HS-5 (cell line): ENCODE measurements at regions not wholly inside any gene's neighbourhood (a gene's known extent, or its start where the extent isn't known, plus 50 kb on each side); places are given as distances from the start of the nearest gene placed in this dataset.
"Not testable (repeated sequence)": the region's sequence is repeated elsewhere in the genome, so short reads cannot be mapped to it uniquely, and the experiment has no call there.

ENCODE experiments used
- DNase-seq: peaks from one replicate; pipeline ENCODE4 v3.0.0-alpha.2; 2012; ENCODE audit warnings: low read depth

GRCh38 chr10:45118929-45119328 is 118.2 kb downstream of the ZNF22 start:
- no peak for DNase-seq

DNA sequence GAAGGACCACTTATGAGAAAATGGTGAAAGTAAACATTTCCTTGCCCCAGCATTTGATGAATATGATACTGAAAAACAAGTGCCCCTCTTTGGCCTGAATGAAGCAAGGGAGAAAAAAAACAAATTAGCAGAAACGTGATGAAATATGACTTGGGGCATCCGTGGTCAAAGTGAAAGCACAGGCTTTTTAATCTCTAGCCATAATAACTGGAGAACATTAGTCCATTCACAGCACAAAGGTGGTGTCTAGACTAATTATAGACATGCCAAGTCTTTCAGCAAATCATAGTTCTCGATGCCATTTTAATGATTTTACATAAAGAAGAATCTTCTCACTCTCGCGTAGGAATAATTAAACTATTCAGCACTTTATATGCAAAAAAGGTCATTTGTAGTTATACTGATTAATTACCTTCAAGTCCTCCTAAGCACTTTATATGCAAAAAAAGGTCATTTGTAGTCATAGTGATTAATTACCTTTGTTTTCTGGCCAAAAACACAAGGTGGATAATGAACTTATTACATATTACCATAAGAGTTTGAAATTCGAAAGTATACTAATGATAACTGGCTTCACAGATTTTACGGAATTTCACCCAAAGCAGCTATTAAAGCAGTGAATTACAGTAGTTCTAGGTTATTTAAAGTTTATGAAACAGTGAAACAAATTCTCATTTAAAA is 121.6 kb downstream of the ZNF22 start:
- not testable (repeated sequence) for DNase-seq

- no peak for DNase-seq
These were observed 134.9 kb downstream of the ZNF22 start for GRCh38 chr10:45135443-45136198.

DNA sequence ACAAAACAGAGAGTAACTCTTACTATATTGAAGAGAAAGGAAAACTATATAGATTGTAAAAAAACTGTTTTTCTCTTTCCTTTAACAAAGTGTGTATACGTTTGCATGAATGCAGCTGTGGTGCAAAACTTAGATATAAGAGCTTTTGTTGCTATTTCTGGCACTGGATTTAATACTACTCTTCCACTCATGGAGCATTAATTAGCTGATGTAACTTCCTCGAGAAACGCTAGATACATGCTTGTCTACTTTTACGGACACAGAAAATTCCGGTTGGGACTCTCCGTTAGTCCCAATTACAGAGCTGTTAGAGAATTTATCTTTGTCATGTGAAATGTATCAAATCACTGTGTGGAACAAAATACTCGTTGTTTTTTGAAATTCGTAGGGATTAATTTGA is 135.5 kb downstream of the ZNF22 start:
- DNase-seq: no peak

DNA sequence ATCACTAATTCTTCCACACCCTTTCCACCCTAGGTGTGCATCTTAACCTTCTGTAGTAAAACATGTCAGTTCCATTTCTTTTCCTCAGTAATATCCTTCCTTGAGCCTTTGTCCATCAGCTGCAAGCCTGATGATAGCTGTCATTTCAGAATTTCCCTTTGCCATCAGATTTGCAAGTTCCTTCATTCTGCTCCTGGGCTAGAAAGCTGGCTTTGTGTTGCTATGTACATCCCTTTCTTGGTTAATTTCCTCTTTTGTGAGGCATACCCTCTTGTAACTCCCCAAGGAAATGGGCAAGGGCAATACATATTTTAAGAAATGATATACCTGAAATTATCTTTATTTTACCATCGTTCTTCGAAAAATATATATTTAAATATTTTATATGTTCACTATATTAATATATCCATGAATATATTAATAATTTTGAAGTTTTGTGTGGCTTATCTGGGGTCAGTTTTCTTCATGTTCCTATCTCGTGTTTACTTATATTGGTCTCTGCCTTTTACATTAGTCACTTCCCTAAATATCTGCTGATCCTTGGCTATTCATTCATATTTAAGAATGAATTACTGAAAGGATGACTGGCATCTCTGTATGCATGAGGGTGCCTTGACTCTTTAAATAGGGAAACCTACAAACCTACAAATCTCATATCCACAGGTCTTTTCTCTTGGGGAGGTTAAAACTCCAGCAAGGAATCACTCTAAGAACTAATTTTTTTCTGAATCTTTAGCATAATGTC is 143.8 kb downstream of the ZNF22 start:
- DNase-seq: no peak

DNA sequence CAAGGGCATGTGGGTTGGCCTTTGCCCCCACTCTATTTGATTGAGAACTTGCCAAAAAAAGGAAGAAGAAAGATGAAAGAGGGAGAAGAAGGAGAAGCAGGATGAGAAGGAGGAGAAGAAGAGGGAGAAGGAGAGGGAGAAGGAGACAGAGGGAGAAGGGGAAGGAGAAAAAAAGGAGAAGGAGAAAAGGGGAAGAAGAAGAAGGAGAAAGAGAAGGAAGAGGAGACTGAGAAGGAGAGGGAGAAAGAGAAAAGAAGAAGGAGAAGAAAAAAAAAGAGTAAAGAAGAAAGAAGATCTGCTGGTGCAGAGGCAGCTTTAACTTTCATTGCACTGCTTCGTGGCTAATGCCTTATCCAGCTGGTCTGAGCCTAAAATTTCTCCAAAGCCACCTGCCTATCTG is 144.4 kb downstream of the ZNF22 start:
- DNase-seq: not testable (repeated sequence)

GRCh38 chr10:45147000-45147399 is 146.3 kb downstream of the ZNF22 start:
- no peak for DNase-seq

GRCh38 chr10:45150997-45151396 is 150.3 kb downstream of the ZNF22 start:
- DNase-seq: no peak

- DNase-seq: no peak
These were observed 150.9 kb downstream of the ZNF22 start for GRCh38 chr10:45151467-45152214.

DNA sequence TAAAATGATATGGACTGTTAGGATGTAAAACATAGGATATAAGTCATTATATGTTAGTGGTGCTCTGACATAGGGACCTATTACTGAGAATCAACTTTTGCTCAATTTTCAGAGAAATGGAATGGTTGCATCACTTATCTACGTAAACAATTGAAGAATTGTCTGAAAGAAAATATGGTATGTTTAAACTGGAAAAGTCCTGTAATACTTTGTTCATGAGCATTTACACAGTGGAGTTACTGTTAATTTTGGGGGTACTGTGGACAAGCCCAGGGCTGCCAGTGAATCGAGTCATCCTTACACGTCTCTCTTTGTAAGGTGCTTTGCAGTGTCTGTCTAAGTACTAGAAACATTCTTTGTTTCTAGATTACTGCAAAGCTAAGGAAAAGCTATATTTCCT is 152.0 kb downstream of the ZNF22 start:
- no peak for DNase-seq

GRCh38 chr10:45154502-45154901 is 153.8 kb downstream of the ZNF22 start:
- DNase-seq: no peak

DNA sequence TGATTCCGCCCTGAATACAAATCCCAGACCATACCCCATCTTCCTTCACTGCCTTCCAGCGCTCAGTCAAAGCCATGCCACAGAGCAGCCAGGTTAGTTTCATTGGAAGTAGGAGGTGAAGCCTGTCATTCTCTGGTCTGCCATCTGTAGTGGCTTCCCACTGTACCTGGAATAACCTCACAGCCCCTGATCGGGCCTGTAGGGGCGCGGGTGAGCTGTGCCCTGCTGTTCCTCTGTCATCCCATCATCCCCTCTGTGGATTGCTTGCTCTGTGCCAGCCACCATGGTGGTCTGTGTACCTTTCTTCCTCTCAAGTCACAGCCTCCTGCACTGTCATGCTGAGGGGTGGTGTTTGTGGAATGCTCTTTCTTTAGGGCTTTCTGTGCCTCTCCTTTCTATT is 155.1 kb downstream of the ZNF22 start:
- DNase-seq: no peak

DNA sequence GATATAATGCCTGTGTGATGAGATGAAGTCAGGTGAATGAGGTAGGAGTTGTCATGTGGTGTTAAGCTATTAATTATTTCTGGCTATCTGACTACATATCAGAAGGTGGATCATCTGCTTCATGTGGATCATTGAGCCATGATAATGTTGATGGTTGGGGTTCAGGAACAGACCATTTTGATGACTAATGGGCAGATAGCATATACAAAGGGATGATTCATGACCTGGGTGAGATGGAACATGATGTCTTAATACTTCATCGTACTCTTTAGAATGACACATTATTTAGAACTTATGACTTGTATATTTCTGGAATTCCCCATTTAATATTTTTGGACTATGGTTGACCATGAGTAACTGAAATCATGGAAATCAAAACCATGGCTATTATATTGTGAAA is 155.1 kb downstream of the OR13A1 start:
- peak; percentile 73 for DNase-seq

DNA sequence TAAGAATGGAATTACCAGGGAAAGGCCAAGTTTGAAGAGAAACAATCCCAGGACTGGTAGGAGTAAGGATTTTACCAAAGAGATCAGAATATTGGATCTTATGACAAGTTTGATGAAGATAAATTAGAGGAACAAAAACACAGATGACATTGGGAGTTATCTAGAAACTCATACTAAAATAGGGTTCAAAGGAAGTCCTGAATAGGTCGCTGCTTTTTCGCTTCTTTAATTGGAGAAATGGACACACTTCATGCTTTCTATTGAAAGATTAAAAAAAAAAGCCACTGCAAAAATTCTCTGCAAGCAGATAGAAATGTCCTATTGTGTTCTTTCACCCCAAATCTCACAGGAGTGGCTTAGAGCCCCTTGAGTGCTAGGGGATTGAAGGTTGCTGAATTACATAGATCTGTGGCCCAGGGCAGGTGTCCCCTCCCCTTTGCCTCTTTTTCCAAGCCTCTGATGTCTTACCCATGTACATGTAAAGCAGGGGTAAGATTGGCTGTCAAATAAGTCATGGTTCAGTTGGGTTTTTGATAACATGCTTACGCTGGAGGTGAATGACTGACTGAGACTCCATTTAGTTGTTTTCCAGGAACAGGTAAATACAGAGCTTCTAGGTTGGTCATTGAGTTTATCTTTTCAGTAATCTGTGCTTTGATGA is 152.0 kb downstream of the OR13A1 start:
- DNase-seq: no peak

GRCh38 chr10:45175520-45176118 is 139.8 kb downstream of the OR13A1 start:
- DNase-seq: not testable (repeated sequence)

DNA sequence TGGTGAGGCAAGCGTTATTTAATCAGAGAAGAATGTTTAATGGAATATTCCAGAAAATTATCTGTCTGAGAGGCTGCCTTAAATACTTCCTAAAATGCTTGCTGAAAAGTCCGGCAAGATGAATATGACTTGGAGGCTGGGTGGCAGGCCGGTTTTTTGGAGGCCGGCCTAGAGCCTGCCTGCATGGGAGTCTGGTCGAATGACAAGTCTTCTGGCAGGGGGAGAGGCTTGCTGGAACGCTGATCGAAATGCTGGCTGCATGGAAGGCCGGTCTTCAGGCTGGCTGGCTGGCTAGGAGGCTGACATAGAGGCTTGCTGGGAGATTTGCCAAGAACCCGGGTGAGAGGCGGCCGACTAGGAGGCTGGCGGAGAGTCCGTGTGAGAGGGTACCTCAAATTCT is 135.7 kb downstream of the OR13A1 start:
- no peak for DNase-seq

- no peak for DNase-seq
These were observed 134.9 kb downstream of the OR13A1 start for GRCh38 chr10:45180507-45180906.

DNA sequence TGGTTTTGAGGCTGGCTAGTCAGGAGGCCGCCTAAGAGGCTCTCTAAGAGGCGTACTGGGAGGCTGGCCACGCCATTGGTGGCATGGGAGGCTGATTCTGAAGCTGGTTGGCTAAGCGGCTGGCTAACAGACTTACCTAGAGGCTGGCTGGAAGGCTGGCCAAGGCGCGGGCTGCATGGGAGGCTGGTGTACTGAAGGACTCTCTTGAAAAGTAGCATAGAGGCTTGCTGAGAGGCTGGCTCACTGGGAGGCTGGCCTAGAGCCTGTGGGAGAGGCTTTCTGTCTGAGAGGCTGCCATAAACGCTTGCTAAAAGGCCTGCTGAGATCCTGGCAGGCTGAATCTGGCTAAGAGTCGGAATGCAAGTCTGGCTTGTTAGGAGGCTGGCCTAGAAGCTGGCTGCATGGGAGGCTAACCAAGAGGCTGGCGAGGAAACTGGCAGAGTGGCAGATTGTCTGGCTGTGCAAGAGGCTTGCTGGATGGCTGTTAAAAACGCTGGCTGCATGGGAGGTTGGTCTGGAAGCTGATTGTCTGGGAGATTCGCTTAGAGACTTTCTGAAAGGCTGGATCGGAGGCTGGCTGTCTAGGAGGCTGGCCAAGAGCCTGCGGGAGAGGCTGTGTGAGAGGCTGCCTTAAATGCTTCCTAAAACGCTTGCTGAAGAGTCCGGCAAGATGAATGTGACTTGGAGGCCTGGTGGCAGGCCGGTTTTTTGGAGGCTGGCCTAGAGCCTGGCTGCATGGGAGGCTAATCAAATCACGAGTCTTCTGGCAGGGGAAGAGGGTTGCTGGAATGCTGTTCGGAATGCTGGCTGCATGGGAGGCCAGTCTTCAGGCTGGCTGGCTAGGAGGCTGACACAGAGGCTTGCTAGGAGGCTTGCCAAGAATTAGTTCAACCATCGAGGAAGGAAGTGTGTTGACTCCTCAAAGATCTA is 134.2 kb downstream of the OR13A1 start:
- DNase-seq: no peak

- DNase-seq: no peak
These were observed 132.2 kb downstream of the OR13A1 start for GRCh38 chr10:45183174-45183573.

GRCh38 chr10:45197816-45198485 is 117.5 kb downstream of the OR13A1 start:
- no peak for DNase-seq
